GM23248 (cell line): ENCODE measurements at regions not wholly inside any gene's neighbourhood (a gene's known extent, or its start where the extent isn't known, plus 50 kb on each side); places are given as distances from the start of the nearest gene placed in this dataset.

Experiments used
- DNase-seq: peaks from one replicate; pipeline ENCODE4 v3.0.0-alpha.2; 2015
- H2AFZ ChIP-seq: fragments of 200-600 bp; sonication (generic); 2 replicates; pipeline ENCODE4 v1.6.1; 2016; ENCODE audit warnings: antibody characterized with exemption
- H3F3A ChIP-seq: fragments of 200-600 bp; sonication (generic); 2 replicates; pipeline ENCODE4 v1.6.1; 2016; ENCODE audit warnings: mild to moderate bottlenecking, antibody characterized with exemption, mixed run types; ENCODE audit not compliant: insufficient read depth
- H3K27ac ChIP-seq: fragments of 200-600 bp; sonication (generic); 2 replicates; pipeline ENCODE4 v1.5.1; 2016; ENCODE audit warnings: mild to moderate bottlenecking
- H3K27me3 ChIP-seq: fragments of 200-600 bp; sonication (generic); replicated peaks from 2 replicates; pipeline ENCODE4 v1.6.1; 2016; ENCODE audit warnings: mild to moderate bottlenecking; ENCODE audit not compliant: insufficient read depth
- H3K36me3 ChIP-seq: fragments of 200-600 bp; sonication (generic); 2 replicates; pipeline ENCODE4 v1.6.1; 2016; ENCODE audit warnings: low read depth, mild to moderate bottlenecking
- H3K4me1 ChIP-seq: fragments of 200-600 bp; sonication (generic); 2 replicates; pipeline ENCODE4 v1.6.1; 2016; ENCODE audit warnings: mild to moderate bottlenecking; ENCODE audit not compliant: insufficient read depth
- H3K4me2 ChIP-seq: fragments of 200-600 bp; sonication (generic); one replicate; pipeline ENCODE4 v1.6.1; 2016; ENCODE audit warnings: mild to moderate bottlenecking; ENCODE audit not compliant: unreplicated experiment
- H3K4me3 ChIP-seq: fragments of 200-600 bp; sonication (generic); 2 replicates; pipeline ENCODE4 v1.5.1; 2016; ENCODE audit warnings: mild to moderate bottlenecking
- H3K79me2 ChIP-seq: fragments of 200-600 bp; sonication (generic); 2 replicates; pipeline ENCODE4 v1.6.1; 2016; ENCODE audit warnings: mild to moderate bottlenecking; ENCODE audit not compliant: insufficient read depth
- H3K9ac ChIP-seq: fragments of 200-600 bp; sonication (generic); 2 replicates; pipeline ENCODE4 v1.6.1; 2016; ENCODE audit warnings: mild to moderate bottlenecking
- H3K9me2 ChIP-seq: fragments of 200-600 bp; sonication (generic); 2 replicates; pipeline ENCODE4 v1.6.1; 2016; ENCODE audit warnings: mixed run types, mild to moderate bottlenecking, moderate library complexity; ENCODE audit not compliant: insufficient read depth
- H3K9me3 ChIP-seq: fragments of 200-600 bp; sonication (generic); one replicate; pipeline ENCODE4 v1.6.1; 2017; ENCODE audit warnings: low read depth
- H4K20me1 ChIP-seq: fragments of 200-600 bp; sonication (generic); 2 replicates; pipeline ENCODE4 v1.6.0; 2016; ENCODE audit not compliant: insufficient read depth
- EZH2 ChIP-seq: fragments of 200-600 bp; sonication (generic); IDR thresholded peaks from 2 replicates; pipeline ENCODE4 v1.6.1; 2018; ENCODE audit warnings: antibody characterized with exemption, mild to moderate bottlenecking; ENCODE audit not compliant: insufficient read depth, poor library complexity, severe bottlenecking
- EZH2phosphoT487 ChIP-seq: fragments of 200-600 bp; sonication (generic); IDR thresholded peaks from 2 replicates; pipeline ENCODE4 v1.6.1; 2018; ENCODE audit warnings: antibody characterized with exemption, moderate library complexity, mild to moderate bottlenecking, low read depth; ENCODE audit not compliant: insufficient read depth
- WGBS, 2 experiments: methylation state at CpG; one replicate each; pipeline ENCODE4 v1.1.6; 2015 to 2017; ENCODE audit warnings: low lambda C conversion rate in 2 of 2, low coverage in 1 of 2; ENCODE audit errors: missing lambda C conversion rate in 2 of 2; 5-methylcytosine and 5-hydroxymethylcytosine counted together
- in situ Hi-C: fragments of 300-500 bp; cut with MboI; formaldehyde crosslinking; loops from 2 replicates; pipeline ENCODE4 v1.15.0; 2020

GRCh38 chr2:12062053-12062395 lies 315.6 kb downstream of the LPIN1 start:
- no peak overlapping the region for H3K4me3 ChIP-seq
- no peak overlapping the region for H2AFZ ChIP-seq
- H3K9me2 ChIP-seq: no peaks in the 10 kb centered on the region
- H3K36me3 ChIP-seq: no peaks in the 10 kb centered on the region
- H3K9me3 ChIP-seq: no peaks in the 10 kb centered on the region
- no peak for TF ChIP-seq EZH2phosphoT487
- TF ChIP-seq EZH2: no peak
- H3K9ac ChIP-seq: no peak overlapping the region
- no peak for DNase-seq
- in situ Hi-C loops: no loop called here
- H3K4me2 ChIP-seq: no peak overlapping the region
- H4K20me1 ChIP-seq: no peaks in the 10 kb centered on the region
- no peak overlapping the region for H3K27ac ChIP-seq
- 95 to 100% methylated on average over 2 of the region's 2 CpGs for WGBS, 2 experiments
- no peaks in the 10 kb centered on the region for H3K79me2 ChIP-seq
- H3K27me3 ChIP-seq: no peaks in the 10 kb centered on the region; the same call in 1 of the 2 replicates
- H3F3A ChIP-seq: 0 out of 2 replicates have a peak, but pooled peaks cover 5% of the 10 kb centered on the region
- 0 out of 2 replicates have a peak, but pooled peaks cover 9% of the 10 kb centered on the region for H3K4me1 ChIP-seq

- Histone ChIP-seq H3K27ac (no peak overlapping the region), H3F3A (0 out of 2 replicates have a peak, but pooled peaks cover 5% of the 10 kb centered on the region), H3K4me1 (0 out of 2 replicates have a peak, but pooled peaks cover 9% of the 10 kb centered on the region), H3K4me3 (no peak overlapping the region), H3K36me3 (no peaks in the 10 kb centered on the region), H4K20me1 (no peaks in the 10 kb centered on the region), H3K4me2 (no peak overlapping the region), H3K9me3 (no peaks in the 10 kb centered on the region), H3K9ac (no peak overlapping the region), H3K27me3 (no peaks in the 10 kb centered on the region; the same call in 1 of the 2 replicates), H2AFZ (no peak overlapping the region), H3K9me2 (no peaks in the 10 kb centered on the region), H3K79me2 (no peaks in the 10 kb centered on the region)
- TF ChIP-seq EZH2phosphoT487 (no peak), EZH2 (no peak)
- 71 to 76% methylated on average over 5 of the region's 5 CpGs for WGBS, 2 experiments
- in situ Hi-C loops: no loop called here
- DNase-seq: no peak
These were observed 316.8 kb downstream of the LPIN1 start for GRCh38 chr2:12063210-12063609.

- Histone ChIP-seq H3K4me2 (no peak overlapping the region), H4K20me1 (no peaks in the 10 kb centered on the region), H3F3A (0 out of 2 replicates have a peak, but pooled peaks cover 5% of the 10 kb centered on the region), H3K9ac (no peak overlapping the region), H3K27ac (no peak overlapping the region), H3K36me3 (no peaks in the 10 kb centered on the region), H3K9me3 (no peaks in the 10 kb centered on the region), H3K27me3 (no peaks in the 10 kb centered on the region), H3K4me1 (0 out of 2 replicates have a peak, but pooled peaks cover 9% of the 10 kb centered on the region), H3K79me2 (no peaks in the 10 kb centered on the region), H3K9me2 (no peaks in the 10 kb centered on the region), H3K4me3 (no peak overlapping the region), H2AFZ (no peak overlapping the region)
- DNase-seq: no peak
- WGBS, 2 experiments: 73 to 79% methylated on average over 5 of the region's 5 CpGs
- no peak for TF ChIP-seq EZH2
- no peak for TF ChIP-seq EZH2phosphoT487
- in situ Hi-C loops: no loop called here
These were observed 317.7 kb downstream of the LPIN1 start for GRCh38 chr2:12064153-12064552.

- no peak overlapping the region for H3K9ac ChIP-seq
- 78 to 88% methylated on average over 1 of the region's 1 CpG for WGBS, 2 experiments
- H4K20me1 ChIP-seq: no peaks in the 10 kb centered on the region
- in situ Hi-C loops: no loop called here
- H3K4me2 ChIP-seq: no peak overlapping the region
- H3K9me2 ChIP-seq: no peaks in the 10 kb centered on the region
- no peak for DNase-seq
- H3K27me3 ChIP-seq: no peaks in the 10 kb centered on the region
- H3K79me2 ChIP-seq: no peaks in the 10 kb centered on the region
- peaks cover 13% of the 10 kb centered on the region for H3K4me1 ChIP-seq
- H3K9me3 ChIP-seq: no peaks in the 10 kb centered on the region
- H3K36me3 ChIP-seq: no peaks in the 10 kb centered on the region
- no peak overlapping the region for H3K27ac ChIP-seq
- H3F3A ChIP-seq: peaks cover 15% of the 10 kb centered on the region
- H3K4me3 ChIP-seq: no peak overlapping the region
- TF ChIP-seq EZH2phosphoT487 (no peak), EZH2 (no peak)
- no peak overlapping the region for H2AFZ ChIP-seq
These were observed 319.7 kb downstream of the LPIN1 start for GRCh38 chr2:12066116-12066515.

GRCh38 chr2:12066986-12067385 lies 320.6 kb downstream of the LPIN1 start:
- H3K27ac ChIP-seq: no peak overlapping the region
- no peak for TF ChIP-seq EZH2
- no peak for TF ChIP-seq EZH2phosphoT487
- no peaks in the 10 kb centered on the region for H4K20me1 ChIP-seq
- H2AFZ ChIP-seq: no peak overlapping the region
- 100% methylated on average over 1 of the region's 1 CpG for WGBS, 2 experiments
- peaks cover 14% of the 10 kb centered on the region for H3K4me1 ChIP-seq
- H3K9me2 ChIP-seq: no peaks in the 10 kb centered on the region
- DNase-seq: no peak
- no peak overlapping the region for H3K9ac ChIP-seq
- H3F3A ChIP-seq: peaks cover 15% of the 10 kb centered on the region
- no peaks in the 10 kb centered on the region for H3K9me3 ChIP-seq
- no peaks in the 10 kb centered on the region for H3K79me2 ChIP-seq
- no peaks in the 10 kb centered on the region for H3K36me3 ChIP-seq
- no peaks in the 10 kb centered on the region for H3K27me3 ChIP-seq
- H3K4me3 ChIP-seq: no peak overlapping the region
- no peak overlapping the region for H3K4me2 ChIP-seq
- in situ Hi-C loops: no loop called here
